WTC11 (cell line): ENCODE measurements at regions not wholly inside any gene's neighbourhood (a gene's known extent, or its start where the extent isn't known, plus 50 kb on each side); places are given as distances from the start of the nearest gene placed in this dataset.

Experiments
- ATAC-seq: fragments of 200-7000 bp; cut with Tn5 transposase; 2 replicates; pipeline ENCODE4 v1.10.0; 2021; ENCODE audit warnings: mild to moderate bottlenecking, moderate library complexity
- CTCF ChIA-PET: fragments of 300-600 bp; sonication (Branson Sonifier 250); formaldehyde crosslinking; loops from one replicate; lab custom pipeline; 2021; ENCODE audit warnings: antibody characterized with exemption; lab: Charles Lee
- POLR2A ChIA-PET: fragments of 350-600 bp; sonication (Branson Sonifier 250); formaldehyde crosslinking; loops from one replicate; lab custom pipeline; 2021; ENCODE audit warnings: antibody characterized with exemption; lab: Charles Lee
- DNase-seq: peaks from one replicate; pipeline ENCODE4 v3.0.0; 2021; ENCODE audit warnings: low spot score
- H3K27ac Mint-ChIP-seq: 2 replicates; pipeline ENCODE4 v1.8.0; 2021; ENCODE audit warnings: mixed read lengths
- H3K27me3 Mint-ChIP-seq: 2 replicates; pipeline ENCODE4 v1.8.0; 2021; ENCODE audit warnings: low read depth, mild to moderate bottlenecking, moderate library complexity, mixed read lengths
- H3K36me3 Mint-ChIP-seq: 2 replicates; pipeline ENCODE4 v1.8.0; 2021; ENCODE audit warnings: mixed read lengths
- H3K4me1 Mint-ChIP-seq: 2 replicates; pipeline ENCODE4 v1.8.0; 2022; ENCODE audit warnings: mixed read lengths
- H3K4me3 Mint-ChIP-seq: 2 replicates; pipeline ENCODE4 v1.8.0; 2021; ENCODE audit warnings: mild to moderate bottlenecking, moderate library complexity, mixed read lengths
- H3K9me3 Mint-ChIP-seq: 2 replicates; pipeline ENCODE4 v1.8.0; 2021; ENCODE audit warnings: mixed read lengths
- AFF4 ChIP-seq: sonication (generic); formaldehyde crosslinking; IDR thresholded peaks from 2 replicates; pipeline ENCODE4 v1.8.1; 2023; ENCODE audit warnings: mild to moderate bottlenecking, missing genetic modification reagents, borderline replicate concordance
- E2F5 ChIP-seq: sonication (generic); formaldehyde crosslinking; IDR thresholded peaks from 2 replicates; pipeline ENCODE4 v1.8.1; 2022; ENCODE audit warnings: mild to moderate bottlenecking, moderate library complexity, missing genetic modification reagents
- ERG ChIP-seq: fragments of 250-450 bp; sonication (Bioruptor Pico); IDR thresholded peaks from 2 replicates; pipeline ENCODE4 v1.8.0; 2021; ENCODE audit warnings: mild to moderate bottlenecking
- ETV6 ChIP-seq: sonication (generic); formaldehyde crosslinking; IDR thresholded peaks from 2 replicates; pipeline ENCODE4 v1.8.1; 2022; ENCODE audit warnings: mild to moderate bottlenecking, missing genetic modification reagents
- FOXJ3 ChIP-seq: sonication (generic); formaldehyde crosslinking; IDR thresholded peaks from 2 replicates; pipeline ENCODE4 v1.9.0; 2021; ENCODE audit warnings: missing genetic modification reagents, mild to moderate bottlenecking, borderline replicate concordance
- GABPB1 ChIP-seq: sonication (generic); formaldehyde crosslinking; IDR thresholded peaks from 2 replicates; pipeline ENCODE4 v1.8.1; 2023; ENCODE audit warnings: mild to moderate bottlenecking, missing genetic modification reagents
- HMGA2 ChIP-seq: fragments of 250-450 bp; sonication (Bioruptor Pico); IDR thresholded peaks from 2 replicates; pipeline ENCODE4 v1.4.0; 2021; ENCODE audit warnings: mild to moderate bottlenecking, moderate library complexity
- HMGXB4 ChIP-seq: sonication (generic); formaldehyde crosslinking; IDR thresholded peaks from 2 replicates; pipeline ENCODE4 v1.8.1; 2023; ENCODE audit warnings: mild to moderate bottlenecking, moderate library complexity, missing genetic modification reagents
- IRF1 ChIP-seq: sonication (generic); formaldehyde crosslinking; IDR thresholded peaks from 2 replicates; pipeline ENCODE4 v1.8.0; 2023; ENCODE audit warnings: missing genetic modification reagents
- JUN ChIP-seq: sonication (generic); formaldehyde crosslinking; IDR thresholded peaks from 2 replicates; pipeline ENCODE4 v1.8.0; 2023; ENCODE audit warnings: mild to moderate bottlenecking, missing genetic modification reagents
- MXD4 ChIP-seq: fragments of 250-450 bp; sonication (Bioruptor Pico); IDR thresholded peaks from 2 replicates; pipeline ENCODE4 v1.8.0; 2021; ENCODE audit warnings: mild to moderate bottlenecking, moderate library complexity, borderline replicate concordance
- NR1H2 ChIP-seq: sonication (generic); formaldehyde crosslinking; IDR thresholded peaks from 2 replicates; pipeline ENCODE4 v1.9.0; 2021; ENCODE audit warnings: mild to moderate bottlenecking, moderate library complexity, missing genetic modification reagents
- NR3C1 ChIP-seq: sonication (generic); formaldehyde crosslinking; conservative IDR thresholded peaks from 2 replicates; pipeline ENCODE4 v1.8.1; 2023; ENCODE audit warnings: low read depth, mild to moderate bottlenecking, missing genetic modification reagents
- SMAD4 ChIP-seq: sonication (generic); formaldehyde crosslinking; IDR thresholded peaks from 2 replicates; pipeline ENCODE4 v1.8.0; 2022; ENCODE audit warnings: mild to moderate bottlenecking, missing genetic modification reagents
- TEAD1 ChIP-seq: sonication (generic); formaldehyde crosslinking; IDR thresholded peaks from 2 replicates; pipeline ENCODE4 v1.8.0; 2022; ENCODE audit warnings: mild to moderate bottlenecking, missing genetic modification reagents
- TEAD4 ChIP-seq: sonication (generic); formaldehyde crosslinking; IDR thresholded peaks from 2 replicates; pipeline ENCODE4 v1.8.0; 2022; ENCODE audit warnings: mild to moderate bottlenecking, missing genetic modification reagents
- TP53 ChIP-seq: sonication (generic); formaldehyde crosslinking; IDR thresholded peaks from 2 replicates; pipeline ENCODE4 v1.8.1; 2023; ENCODE audit warnings: mild to moderate bottlenecking, missing genetic modification reagents
- ZNF138 ChIP-seq: sonication (generic); formaldehyde crosslinking; conservative IDR thresholded peaks from 2 replicates; pipeline ENCODE4 v1.8.1; 2022; ENCODE audit warnings: mild to moderate bottlenecking, moderate library complexity, missing genetic modification reagents
- ZNF219 ChIP-seq: sonication (generic); formaldehyde crosslinking; IDR thresholded peaks from 2 replicates; pipeline ENCODE4 v1.8.0; 2023; ENCODE audit warnings: missing genetic modification reagents, mild to moderate bottlenecking, borderline replicate concordance
- ZSCAN18 ChIP-seq: fragments of 250-450 bp; sonication (Bioruptor Pico); IDR thresholded peaks from 2 replicates; pipeline ENCODE4 v2.1.2; 2022; ENCODE audit warnings: mild to moderate bottlenecking, moderate library complexity

GRCh38 chr1:96095849-96096612 is 625.6 kb upstream of the PTBP2 start (continued):
- TF ChIP-seq ERG (CRISPR knock-in tag) (no peak), ZSCAN18 (CRISPR knock-in tag) (no peak), IRF1 (CRISPR knock-in tag) (no peak), E2F5 (CRISPR knock-in tag) (no peak)

- DNase-seq = no peak
- Mint-ChIP-seq H3K4me3 (no peak overlapping the region), H3K27ac (no peak overlapping the region), H3K9me3 (no peaks in the 10 kb centered on the region), H3K36me3 (no peaks in the 10 kb centered on the region), H3K27me3 (no peaks in the 10 kb centered on the region), H3K4me1 (peaks cover 2% of the 10 kb centered on the region; the same call in 1 of the 2 replicates)
- POLR2A ChIA-PET = no interaction called here
- CTCF ChIA-PET = no interaction called here
- no peak for ATAC-seq
- TF ChIP-seq NR3C1 (CRISPR knock-in tag) (no peak), FOXJ3 (CRISPR knock-in tag) (no peak), TEAD1 (CRISPR knock-in tag) (no peak), ZNF138 (no peak)
- TF ChIP-seq, all 79 proteins: peak for 0
Observed at GRCh38 chr1:96096613-96097321, 624.8 kb upstream of the PTBP2 start.

GRCh38 chr1:96104506-96104905 is 617.1 kb upstream of the PTBP2 start:
- Mint-ChIP-seq H3K9me3 (peaks cover 10% of the 10 kb centered on the region), H3K4me1 (peaks cover 16% of the 10 kb centered on the region), H3K27me3 (no peaks in the 10 kb centered on the region; the same call in 1 of the 2 replicates), H3K4me3 (no peak overlapping the region), H3K36me3 (no peaks in the 10 kb centered on the region; the same call in 1 of the 2 replicates), H3K27ac (no peak overlapping the region)
- ATAC-seq (no peak), DNase-seq (no peak)
- ChIA-PET POLR2A (no interaction called here), CTCF (no interaction called here)
- TF ChIP-seq ZNF219 = no peak
- TF ChIP-seq ETV6 = no peak
- TF ChIP-seq TEAD4 (CRISPR knock-in tag) = no peak
- TF ChIP-seq TP53 = no peak
- no peak for TF ChIP-seq AFF4 (CRISPR knock-in tag)
- TF ChIP-seq ZNF138 = no peak
- no peak for TF ChIP-seq SMAD4 (CRISPR knock-in tag)
- TF ChIP-seq HMGA2 (CRISPR knock-in tag) = no peak
- TF ChIP-seq FOXJ3 (CRISPR knock-in tag) = no peak
- TF ChIP-seq GABPB1 = no peak
- no peak for TF ChIP-seq JUN (CRISPR knock-in tag)
- no peak for TF ChIP-seq HMGXB4 (CRISPR knock-in tag)
- no peak for TF ChIP-seq MXD4 (CRISPR knock-in tag)
- TF ChIP-seq NR1H2 (CRISPR knock-in tag) = no peak
